Astrocyte (in vitro differentiated cells and primary cell): ENCODE measurements at regions not wholly inside any gene's neighbourhood (a gene's known extent, or its start where the extent isn't known, plus 50 kb on each side); places are given as distances from the start of the nearest gene placed in this dataset.

Experiments used
- CTCF ChIP-seq: IDR thresholded peaks from 2 replicates; pipeline ENCODE4 v1.5.1; 2011; ENCODE audit warnings: low read depth, mild to moderate bottlenecking, inconsistent platforms, low read length, moderate library complexity; ENCODE audit not compliant: insufficient read depth
- EZH2 ChIP-seq: IDR thresholded peaks from 2 replicates; pipeline ENCODE4 v1.6.1; 2012; ENCODE audit warnings: mild to moderate bottlenecking, low read length, inconsistent platforms; ENCODE audit not compliant: insufficient read depth

- no peak for TF ChIP-seq CTCF
- no peak for TF ChIP-seq EZH2
Observed at GRCh38 chr3:86410587-86410986, 580.4 kb downstream of the VGLL3 start.
